ENCODE measurements at regions not wholly inside any gene's neighbourhood (a gene's known extent, or its start where the extent isn't known, plus 50 kb on each side); places are given as distances from the start of the nearest gene placed in this dataset.

DNA sequence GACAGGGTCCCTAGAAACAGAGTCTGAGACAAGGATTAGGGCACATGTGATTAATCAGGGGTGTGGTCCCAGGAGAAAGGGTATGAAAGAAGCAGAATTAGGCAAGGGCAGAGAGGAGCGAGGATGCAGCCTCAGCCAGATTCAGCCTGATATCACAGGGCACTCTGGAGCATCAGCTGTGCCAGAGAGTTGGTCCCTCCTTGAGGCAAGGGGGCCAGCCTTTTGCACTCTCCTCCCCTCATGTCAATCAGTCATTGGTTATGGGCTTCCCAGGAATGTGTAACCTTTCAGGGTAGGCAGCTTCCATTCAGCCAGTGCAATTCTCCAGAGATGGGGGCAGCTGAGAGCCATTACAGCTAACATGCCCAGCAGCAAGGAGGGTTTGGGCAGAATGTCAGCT is 152.6 kb upstream of the LHX1 start:
- no peaks in the 10 kb centered on the region for H3K36me3 ChIP-seq (ENCODE audit: insufficient read depth)
- no peaks in the 10 kb centered on the region for H3K4me1 ChIP-seq (ENCODE audit: insufficient read depth)
- DNase-seq (ENCODE audit: low spot score), result no peak
- Mint-ChIP-seq H3K4me1 (no peaks in the 10 kb centered on the region), H3K9me3 (peaks cover 6% of the 10 kb centered on the region; the same call in 2 of the 3 replicates), H3K27ac (no peak overlapping the region), H3K4me3 (no peak overlapping the region), H3K27me3 (ENCODE audit: insufficient read depth, low read depth, poor library complexity) (peaks cover 7% of the 10 kb centered on the region), H3K36me3 (ENCODE audit: low read depth) (no peaks in the 10 kb centered on the region; the same call in 2 of the 3 replicates)
- no peak for ATAC-seq
- H3K27ac ChIP-seq (ENCODE audit: low read depth), result no peak overlapping the region
- H4K20me1 ChIP-seq (replicated peaks; ENCODE audit: insufficient read depth), result no peaks in the 10 kb centered on the region
- H3K4me2 ChIP-seq, result no peak overlapping the region
- no peak overlapping the region for H3K4me3 ChIP-seq
- H3K79me2 ChIP-seq (replicated peaks; ENCODE audit: insufficient read depth), result no peaks in the 10 kb centered on the region
- H3F3A ChIP-seq (replicated peaks; ENCODE audit: low read depth), result no peaks in the 10 kb centered on the region
- no peak for TF ChIP-seq CREB1 (CRISPR knock-in tag; IDR thresholded peaks at IDR 0.05; ENCODE audit: low read depth)
- no peak overlapping the region for H2AFZ ChIP-seq
- no peaks in the 10 kb centered on the region for H3K9me2 ChIP-seq (ENCODE audit: insufficient read depth)
- no peaks in the 10 kb centered on the region for H3K27me3 ChIP-seq (ENCODE audit: insufficient read depth)

GRCh38 chr17:36786867-36787266 is 150.4 kb upstream of the LHX1 start:
- no peaks in the 10 kb centered on the region for H3K9me2 ChIP-seq (ENCODE audit: insufficient read depth)
- H3K27ac ChIP-seq (ENCODE audit: low read depth), result no peak overlapping the region
- peaks cover 5% of the 10 kb centered on the region for H3K27me3 Mint-ChIP-seq (ENCODE audit: insufficient read depth, low read depth, poor library complexity)
- H3K36me3 Mint-ChIP-seq (ENCODE audit: low read depth), result no peaks in the 10 kb centered on the region; the same call in 2 of the 3 replicates
- H3K27ac Mint-ChIP-seq, result no peak overlapping the region
- no peaks in the 10 kb centered on the region for H3K27me3 ChIP-seq (ENCODE audit: insufficient read depth)
- ATAC-seq (no peak), DNase-seq (ENCODE audit: low spot score) (no peak)
- no peak overlapping the region for H3K4me2 ChIP-seq
- H3K9me3 Mint-ChIP-seq, result peaks cover 6% of the 10 kb centered on the region; the same call in 2 of the 3 replicates
- peaks cover 13% of the 10 kb centered on the region for H3K4me1 Mint-ChIP-seq
- H3K79me2 ChIP-seq (replicated peaks; ENCODE audit: insufficient read depth), result no peaks in the 10 kb centered on the region
- no peaks in the 10 kb centered on the region for H3F3A ChIP-seq (replicated peaks; ENCODE audit: low read depth)
- H3K4me3 ChIP-seq, result no peak overlapping the region
- no peak overlapping the region for H2AFZ ChIP-seq
- H4K20me1 ChIP-seq (replicated peaks; ENCODE audit: insufficient read depth), result no peaks in the 10 kb centered on the region
- H3K4me3 Mint-ChIP-seq, result no peak overlapping the region
- H3K4me1 ChIP-seq (ENCODE audit: insufficient read depth), result peaks cover 12% of the 10 kb centered on the region
- no peaks in the 10 kb centered on the region for H3K36me3 ChIP-seq (ENCODE audit: insufficient read depth)
- TF ChIP-seq, protein P1, sequence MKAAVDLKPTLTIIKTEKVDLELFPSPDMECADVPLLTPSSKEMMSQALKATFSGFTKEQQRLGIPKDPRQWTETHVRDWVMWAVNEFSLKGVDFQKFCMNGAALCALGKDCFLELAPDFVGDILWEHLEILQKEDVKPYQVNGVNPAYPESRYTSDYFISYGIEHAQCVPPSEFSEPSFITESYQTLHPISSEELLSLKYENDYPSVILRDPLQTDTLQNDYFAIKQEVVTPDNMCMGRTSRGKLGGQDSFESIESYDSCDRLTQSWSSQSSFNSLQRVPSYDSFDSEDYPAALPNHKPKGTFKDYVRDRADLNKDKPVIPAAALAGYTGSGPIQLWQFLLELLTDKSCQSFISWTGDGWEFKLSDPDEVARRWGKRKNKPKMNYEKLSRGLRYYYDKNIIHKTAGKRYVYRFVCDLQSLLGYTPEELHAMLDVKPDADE (IDR thresholded peaks at IDR 0.05), result no peak
- TF ChIP-seq CTCF (conservative IDR thresholded peaks at IDR 0.05; ENCODE audit: low read depth in 2 of 2) (no peak), ZNF331 (CRISPR knock-in tag; IDR thresholded peaks at IDR 0.05; ENCODE audit: low read depth) (no peak), EZH2phosphoT487 (IDR thresholded peaks at IDR 0.05; ENCODE audit: unreplicated experiment) (no peak), POLR2AphosphoS5 (IDR thresholded peaks at IDR 0.05; ENCODE audit: low read depth) (no peak), ZNF114 (CRISPR knock-in tag; IDR thresholded peaks at IDR 0.05) (no peak), JUNB (IDR thresholded peaks at IDR 0.05; ENCODE audit: unreplicated experiment) (no peak)
- TF ChIP-seq, protein P2, sequence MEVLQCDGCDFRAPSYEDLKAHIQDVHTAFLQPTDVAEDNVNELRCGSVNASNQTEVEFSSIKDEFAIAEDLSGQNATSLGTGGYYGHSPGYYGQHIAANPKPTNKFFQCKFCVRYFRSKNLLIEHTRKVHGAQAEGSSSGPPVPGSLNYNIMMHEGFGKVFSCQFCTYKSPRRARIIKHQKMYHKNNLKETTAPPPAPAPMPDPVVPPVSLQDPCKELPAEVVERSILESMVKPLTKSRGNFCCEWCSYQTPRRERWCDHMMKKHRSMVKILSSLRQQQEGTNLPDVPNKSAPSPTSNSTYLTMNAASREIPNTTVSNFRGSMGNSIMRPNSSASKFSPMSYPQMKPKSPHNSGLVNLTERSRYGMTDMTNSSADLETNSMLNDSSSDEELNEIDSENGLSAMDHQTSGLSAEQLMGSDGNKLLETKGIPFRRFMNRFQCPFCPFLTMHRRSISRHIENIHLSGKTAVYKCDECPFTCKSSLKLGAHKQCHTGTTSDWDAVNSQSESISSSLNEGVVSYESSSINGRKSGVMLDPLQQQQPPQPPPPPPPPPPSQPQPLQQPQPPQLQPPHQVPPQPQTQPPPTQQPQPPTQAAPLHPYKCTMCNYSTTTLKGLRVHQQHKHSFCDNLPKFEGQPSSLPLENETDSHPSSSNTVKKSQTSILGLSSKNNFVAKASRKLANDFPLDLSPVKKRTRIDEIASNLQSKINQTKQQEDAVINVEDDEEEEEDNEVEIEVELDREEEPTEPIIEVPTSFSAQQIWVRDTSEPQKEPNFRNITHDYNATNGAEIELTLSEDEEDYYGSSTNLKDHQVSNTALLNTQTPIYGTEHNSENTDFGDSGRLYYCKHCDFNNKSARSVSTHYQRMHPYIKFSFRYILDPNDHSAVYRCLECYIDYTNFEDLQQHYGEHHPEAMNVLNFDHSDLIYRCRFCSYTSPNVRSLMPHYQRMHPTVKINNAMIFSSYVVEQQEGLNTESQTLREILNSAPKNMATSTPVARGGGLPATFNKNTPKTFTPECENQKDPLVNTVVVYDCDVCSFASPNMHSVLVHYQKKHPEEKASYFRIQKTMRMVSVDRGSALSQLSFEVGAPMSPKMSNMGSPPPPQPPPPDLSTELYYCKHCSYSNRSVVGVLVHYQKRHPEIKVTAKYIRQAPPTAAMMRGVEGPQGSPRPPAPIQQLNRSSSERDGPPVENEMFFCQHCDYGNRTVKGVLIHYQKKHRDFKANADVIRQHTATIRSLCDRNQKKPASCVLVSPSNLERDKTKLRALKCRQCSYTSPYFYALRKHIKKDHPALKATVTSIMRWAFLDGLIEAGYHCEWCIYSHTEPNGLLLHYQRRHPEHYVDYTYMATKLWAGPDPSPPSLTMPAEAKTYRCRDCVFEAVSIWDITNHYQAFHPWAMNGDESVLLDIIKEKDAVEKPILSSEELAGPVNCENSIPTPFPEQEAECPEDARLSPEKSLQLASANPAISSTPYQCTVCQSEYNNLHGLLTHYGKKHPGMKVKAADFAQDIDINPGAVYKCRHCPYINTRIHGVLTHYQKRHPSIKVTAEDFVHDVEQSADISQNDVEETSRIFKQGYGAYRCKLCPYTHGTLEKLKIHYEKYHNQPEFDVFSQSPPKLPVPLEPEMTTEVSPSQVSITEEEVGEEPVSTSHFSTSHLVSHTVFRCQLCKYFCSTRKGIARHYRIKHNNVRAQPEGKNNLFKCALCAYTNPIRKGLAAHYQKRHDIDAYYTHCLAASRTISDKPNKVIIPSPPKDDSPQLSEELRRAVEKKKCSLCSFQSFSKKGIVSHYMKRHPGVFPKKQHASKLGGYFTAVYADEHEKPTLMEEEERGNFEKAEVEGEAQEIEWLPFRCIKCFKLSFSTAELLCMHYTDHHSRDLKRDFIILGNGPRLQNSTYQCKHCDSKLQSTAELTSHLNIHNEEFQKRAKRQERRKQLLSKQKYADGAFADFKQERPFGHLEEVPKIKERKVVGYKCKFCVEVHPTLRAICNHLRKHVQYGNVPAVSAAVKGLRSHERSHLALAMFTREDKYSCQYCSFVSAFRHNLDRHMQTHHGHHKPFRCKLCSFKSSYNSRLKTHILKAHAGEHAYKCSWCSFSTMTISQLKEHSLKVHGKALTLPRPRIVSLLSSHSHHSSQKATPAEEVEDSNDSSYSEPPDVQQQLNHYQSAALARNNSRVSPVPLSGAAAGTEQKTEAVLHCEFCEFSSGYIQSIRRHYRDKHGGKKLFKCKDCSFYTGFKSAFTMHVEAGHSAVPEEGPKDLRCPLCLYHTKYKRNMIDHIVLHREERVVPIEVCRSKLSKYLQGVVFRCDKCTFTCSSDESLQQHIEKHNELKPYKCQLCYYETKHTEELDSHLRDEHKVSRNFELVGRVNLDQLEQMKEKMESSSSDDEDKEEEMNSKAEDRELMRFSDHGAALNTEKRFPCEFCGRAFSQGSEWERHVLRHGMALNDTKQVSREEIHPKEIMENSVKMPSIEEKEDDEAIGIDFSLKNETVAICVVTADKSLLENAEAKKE (CRISPR knock-in tag; IDR thresholded peaks at IDR 0.05), result no peak
- TF ChIP-seq, protein P3, sequence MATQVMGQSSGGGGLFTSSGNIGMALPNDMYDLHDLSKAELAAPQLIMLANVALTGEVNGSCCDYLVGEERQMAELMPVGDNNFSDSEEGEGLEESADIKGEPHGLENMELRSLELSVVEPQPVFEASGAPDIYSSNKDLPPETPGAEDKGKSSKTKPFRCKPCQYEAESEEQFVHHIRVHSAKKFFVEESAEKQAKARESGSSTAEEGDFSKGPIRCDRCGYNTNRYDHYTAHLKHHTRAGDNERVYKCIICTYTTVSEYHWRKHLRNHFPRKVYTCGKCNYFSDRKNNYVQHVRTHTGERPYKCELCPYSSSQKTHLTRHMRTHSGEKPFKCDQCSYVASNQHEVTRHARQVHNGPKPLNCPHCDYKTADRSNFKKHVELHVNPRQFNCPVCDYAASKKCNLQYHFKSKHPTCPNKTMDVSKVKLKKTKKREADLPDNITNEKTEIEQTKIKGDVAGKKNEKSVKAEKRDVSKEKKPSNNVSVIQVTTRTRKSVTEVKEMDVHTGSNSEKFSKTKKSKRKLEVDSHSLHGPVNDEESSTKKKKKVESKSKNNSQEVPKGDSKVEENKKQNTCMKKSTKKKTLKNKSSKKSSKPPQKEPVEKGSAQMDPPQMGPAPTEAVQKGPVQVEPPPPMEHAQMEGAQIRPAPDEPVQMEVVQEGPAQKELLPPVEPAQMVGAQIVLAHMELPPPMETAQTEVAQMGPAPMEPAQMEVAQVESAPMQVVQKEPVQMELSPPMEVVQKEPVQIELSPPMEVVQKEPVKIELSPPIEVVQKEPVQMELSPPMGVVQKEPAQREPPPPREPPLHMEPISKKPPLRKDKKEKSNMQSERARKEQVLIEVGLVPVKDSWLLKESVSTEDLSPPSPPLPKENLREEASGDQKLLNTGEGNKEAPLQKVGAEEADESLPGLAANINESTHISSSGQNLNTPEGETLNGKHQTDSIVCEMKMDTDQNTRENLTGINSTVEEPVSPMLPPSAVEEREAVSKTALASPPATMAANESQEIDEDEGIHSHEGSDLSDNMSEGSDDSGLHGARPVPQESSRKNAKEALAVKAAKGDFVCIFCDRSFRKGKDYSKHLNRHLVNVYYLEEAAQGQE (IDR thresholded peaks at IDR 0.05; ENCODE audit: unreplicated experiment), result no peak

All from GM23338 (cell line).